Activated effector memory CD4-positive, alpha-beta T cell treated with Interleukin-2 at 50 U/mL for 16 hours (primary cell): ENCODE measurements at regions not wholly inside any gene's neighbourhood (a gene's known extent, or its start where the extent isn't known, plus 50 kb on each side); places are given as distances from the start of the nearest gene placed in this dataset.

Experiments used
- DNase-seq: peaks from one replicate; pipeline ENCODE4 v3.0.0-alpha.2; 2020

DNA sequence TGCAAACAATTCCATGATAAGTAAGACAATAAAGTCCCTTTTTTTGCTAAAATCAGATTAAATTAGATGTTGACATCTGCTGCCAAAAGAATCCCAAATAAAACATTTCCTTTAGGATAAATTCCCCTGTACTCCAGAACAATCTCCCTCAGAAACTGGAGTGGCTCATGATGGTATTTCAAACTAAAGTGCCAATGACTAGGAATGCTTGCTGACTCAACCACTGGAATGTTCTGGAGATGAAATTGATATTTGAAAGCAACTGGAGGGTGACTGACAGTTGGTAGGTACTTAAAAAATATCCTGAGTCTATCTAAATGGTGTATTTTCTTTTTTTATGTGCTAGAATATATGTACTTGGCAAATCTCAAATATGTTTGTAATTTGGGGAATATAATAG lies 350.1 kb upstream of the TSHZ2 start:
- no peak for DNase-seq

DNA sequence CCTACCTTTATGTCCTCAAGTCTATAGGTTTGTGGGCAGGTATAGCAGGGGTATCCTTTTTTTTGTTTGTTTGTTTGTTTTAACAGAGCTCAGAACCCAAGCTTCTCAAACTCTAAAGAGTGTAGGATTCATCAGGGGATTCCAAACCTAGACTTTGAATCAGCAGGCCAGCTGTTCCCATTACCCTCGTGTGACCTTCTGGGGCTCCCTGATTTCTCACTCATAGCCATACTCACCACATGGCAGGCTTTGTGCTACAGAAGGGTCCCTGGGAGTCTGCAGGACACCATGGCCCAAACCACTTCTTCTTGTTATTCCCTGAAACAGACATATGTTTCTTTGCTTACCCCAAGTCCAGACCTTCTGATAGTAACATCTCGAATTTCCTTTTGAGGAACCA lies 350.8 kb upstream of the TSHZ2 start:
- no peak for DNase-seq

DNA sequence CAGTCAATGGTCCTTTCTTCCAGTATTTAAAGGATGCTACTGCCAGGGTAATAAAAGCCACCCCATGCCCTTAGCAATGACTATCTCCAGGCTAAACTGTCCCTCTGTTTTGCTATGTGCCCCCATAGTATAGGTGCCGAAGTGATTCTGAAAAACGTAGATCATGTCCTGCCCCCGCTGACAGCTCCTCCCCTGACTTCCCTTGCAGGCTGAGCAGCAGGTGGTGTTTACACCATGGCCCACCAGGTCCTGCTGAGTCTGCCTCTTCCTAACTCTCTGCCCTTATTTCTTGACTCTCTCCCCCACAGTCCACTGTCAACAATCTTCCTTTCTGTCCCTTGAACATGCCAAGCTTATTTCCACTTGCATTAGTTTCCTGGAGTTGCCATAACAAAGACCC lies 352.5 kb upstream of the TSHZ2 start:
- DNase-seq, result no peak

DNA sequence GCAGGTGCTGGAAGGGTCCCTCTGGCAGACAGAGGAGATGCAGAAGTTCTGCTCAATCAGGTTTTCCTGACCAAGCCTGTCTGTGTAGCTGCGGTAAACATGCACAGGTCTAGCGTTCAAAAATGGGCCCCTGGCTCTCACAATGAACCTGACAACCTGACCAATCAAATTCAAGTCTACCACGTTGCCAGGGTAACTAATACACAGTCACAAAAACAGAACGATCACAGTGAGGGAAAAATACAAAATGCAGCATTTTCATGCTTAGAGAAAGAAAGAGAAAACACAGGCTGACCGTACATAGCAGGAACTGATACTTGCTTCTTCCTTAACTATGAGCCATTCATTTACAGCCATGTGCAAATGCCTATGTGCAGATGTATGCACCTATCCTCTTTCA lies 353.1 kb upstream of the TSHZ2 start:
- no peak for DNase-seq

DNA sequence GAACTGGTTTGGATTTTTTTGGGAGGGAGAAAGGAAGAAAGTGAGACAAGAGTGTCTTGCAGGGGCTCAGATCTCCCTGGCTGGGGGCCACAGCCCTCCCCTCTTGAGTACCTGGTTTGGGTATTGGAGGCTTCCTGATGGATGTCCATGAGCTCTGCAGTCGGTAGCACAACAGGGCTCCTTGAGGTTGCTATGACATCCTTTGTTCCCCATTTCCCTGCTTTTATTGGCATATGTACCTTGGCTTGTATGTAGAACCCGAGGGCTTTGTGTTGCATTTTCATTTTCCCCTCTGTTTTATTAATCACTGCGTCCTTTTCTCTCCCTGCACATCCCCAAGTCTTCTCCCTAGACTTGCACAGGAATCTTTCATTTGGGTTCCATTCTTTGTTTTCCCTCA lies 355.5 kb upstream of the TSHZ2 start:
- DNase-seq, result no peak

DNA sequence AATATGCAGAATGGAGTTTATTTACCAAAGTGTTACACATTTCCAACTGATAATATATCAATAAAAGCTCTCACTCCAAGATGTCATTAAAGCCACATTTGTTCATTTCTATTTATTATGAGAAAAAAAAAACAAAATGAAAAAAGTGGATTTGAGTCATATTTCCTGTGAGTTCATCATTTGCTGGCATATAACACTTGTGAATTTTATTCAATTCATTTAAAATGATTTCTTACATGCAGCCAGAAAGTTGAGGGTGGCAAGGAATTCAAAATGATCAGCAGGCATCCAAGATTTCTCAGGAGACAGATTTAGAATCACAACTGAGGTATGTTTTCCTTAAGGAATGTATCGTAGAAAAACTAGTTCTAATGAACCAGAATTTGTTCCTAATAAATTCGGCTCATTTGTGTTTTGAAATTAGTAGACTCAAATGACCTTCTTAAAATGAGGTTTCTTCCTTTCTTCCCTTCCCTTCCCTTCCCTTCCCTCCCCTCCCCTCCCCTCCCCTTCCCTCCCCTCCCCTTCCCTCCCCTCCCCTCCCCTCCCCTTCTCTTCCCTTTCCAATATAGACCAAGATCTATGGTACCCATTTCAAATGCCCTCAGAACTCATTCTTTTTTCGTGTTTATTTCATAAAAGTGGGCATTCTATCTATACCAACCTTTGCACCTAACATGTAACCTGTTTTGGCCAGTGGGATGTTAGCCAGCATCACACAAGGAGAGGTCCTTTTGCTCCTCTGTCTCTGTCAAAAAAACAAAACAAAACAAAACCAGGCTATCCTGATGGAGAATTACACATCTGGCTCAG lies 357.9 kb upstream of the TSHZ2 start:
- no peak for DNase-seq

DNA sequence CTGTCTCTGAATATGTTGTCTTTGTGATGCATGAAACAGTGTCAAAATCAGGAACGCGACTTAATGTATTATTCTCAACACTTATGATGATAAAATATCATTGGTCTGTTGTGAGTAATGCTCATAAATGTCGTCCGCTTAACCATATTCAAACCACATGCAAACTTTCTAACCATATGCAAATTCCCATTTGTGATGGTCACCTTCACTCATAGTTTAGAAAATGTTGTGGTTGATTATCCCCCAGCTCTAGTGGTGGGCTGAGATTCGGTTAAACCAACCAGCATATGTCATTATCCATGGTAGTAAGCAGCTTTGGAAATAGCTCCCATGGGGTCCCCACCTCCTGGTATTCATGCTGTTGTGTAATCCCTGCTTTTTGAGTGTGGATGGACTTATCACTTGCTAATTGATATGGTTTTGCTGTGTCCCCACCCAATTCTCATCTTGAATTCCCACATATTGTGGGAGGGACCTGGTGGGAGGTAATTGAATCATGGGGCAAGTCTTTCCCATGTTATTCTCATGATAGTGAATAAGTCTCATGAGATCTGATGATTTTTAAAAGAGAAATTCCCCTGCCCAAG lies 360.0 kb upstream of the TSHZ2 start:
- DNase-seq, result no peak

DNA sequence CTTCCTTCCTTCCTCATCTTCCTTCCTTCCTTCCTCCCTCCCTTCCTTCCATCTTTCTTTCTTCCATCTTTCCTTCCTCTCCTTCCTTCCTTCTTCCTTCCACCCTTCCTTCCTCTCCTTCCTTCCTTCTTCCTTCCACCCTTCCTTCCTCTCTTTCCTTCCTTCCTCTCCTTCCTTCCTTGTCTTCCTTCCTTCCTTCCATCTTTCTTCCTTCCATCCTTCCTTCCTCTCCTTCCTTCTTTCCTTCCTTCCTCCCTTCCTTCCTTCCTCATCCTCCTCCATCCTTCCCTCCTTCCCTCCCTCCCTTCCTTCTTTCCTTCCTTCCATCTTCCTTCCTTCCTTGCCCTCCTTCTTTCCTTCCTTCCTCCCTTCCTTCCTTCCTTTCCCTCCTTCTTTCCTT lies 361.4 kb upstream of the TSHZ2 start:
- no peak for DNase-seq

DNA sequence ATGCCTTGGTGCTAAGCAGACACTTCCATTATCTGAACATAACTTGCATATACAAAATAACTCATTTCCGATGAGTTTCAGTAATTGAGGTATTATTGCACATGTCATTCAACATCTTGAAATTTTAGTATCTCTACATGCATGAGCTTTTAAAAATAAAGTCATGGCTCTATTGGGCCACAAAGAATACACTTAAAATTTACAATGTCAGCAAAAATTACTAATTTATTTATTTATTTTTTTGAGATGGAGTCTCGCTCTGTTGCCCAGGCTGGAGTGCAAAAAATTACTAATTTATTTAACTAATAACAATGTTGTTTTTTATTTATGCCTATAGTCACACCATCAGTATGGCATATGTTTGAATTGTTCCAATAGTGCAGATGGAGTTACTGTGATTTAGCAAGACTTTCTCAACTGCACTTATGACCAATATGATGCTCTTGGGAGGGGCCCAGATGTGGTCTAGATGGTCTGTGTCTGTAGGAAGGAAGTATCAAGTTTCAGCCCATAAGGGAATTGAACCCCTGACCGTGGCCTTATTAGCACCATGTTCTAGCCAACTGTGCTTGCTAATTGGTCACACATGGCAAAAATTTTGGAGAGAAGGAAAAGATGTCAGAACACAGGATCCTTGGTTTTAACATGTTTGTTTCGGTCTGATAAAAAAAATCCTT lies 370.7 kb upstream of the TSHZ2 start:
- no peak for DNase-seq

DNA sequence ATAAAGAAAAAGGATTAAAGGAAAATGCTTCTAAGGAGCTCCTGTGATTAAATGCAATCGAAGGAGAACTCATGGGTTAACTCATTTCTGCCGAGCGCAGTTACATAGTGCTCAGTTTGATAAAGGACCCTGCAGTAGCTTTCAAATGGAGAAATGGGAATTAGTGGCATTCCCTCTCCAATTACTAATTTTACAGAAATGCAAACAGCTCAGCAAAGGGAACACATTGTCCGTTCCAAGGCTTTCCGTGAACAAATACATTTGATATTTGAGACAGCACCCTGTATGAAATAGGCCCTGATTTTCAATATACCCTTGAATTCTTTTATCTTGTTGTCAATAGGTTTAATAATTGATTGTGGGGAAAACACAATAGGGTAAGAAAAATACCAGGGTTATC lies 375.9 kb upstream of the TSHZ2 start:
- no peak for DNase-seq

DNA sequence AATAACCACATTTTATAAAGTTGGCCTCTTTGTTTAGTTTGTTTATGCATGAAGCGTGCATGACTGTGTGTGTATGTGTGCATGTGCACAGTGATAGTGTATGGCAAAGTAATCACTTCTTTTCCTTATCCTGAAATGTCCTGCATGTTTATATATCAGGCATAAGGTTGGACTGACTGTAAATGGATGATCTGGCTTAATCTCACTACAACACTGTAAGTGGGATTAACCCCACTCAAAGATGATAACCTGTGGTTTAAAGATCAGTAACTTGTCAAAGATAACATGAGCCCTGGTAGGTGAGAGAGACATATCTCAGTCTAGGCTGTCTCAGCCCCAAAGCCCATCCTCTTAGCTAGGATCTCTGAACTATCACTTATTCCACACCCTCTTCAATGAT lies 376.6 kb upstream of the TSHZ2 start:
- DNase-seq, result no peak

DNA sequence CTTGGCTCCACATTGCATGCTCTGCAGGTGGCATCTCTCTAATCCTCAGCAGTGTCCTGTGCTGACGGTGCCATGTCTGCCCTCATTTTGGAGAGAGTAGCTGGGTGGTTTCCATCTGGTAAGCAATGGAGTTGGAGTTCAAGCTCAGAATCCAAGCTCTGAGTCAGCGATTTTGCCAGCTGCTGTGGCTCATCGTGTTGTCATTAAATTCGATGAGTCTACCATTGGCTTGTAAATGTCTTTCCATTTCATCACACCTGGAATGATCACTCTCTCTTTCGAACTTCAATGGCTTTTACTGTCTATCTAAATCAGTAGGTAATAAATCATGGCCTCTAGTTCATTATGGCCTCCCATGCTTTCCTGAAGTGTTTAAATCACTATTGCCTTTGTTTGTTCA lies 378.5 kb upstream of the TSHZ2 start:
- no peak for DNase-seq

DNA sequence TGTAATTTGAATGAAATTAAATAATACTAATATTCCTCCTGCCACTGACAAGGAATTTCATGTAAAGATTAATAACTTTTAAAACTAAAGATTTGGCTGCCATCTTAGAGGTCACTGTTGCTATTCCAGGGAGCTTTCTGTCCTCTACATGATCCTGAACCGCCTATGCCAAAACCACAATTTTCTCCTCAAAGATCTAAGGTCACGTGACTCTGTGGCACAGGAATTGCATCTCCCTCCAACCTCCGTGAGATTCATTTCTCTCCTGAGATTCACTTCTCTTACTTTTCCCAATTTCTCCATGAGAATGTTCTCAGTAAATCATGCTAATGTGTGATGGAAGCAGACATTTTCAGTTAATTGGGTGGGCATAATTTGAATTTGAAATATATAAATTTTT lies 379.6 kb upstream of the TSHZ2 start:
- DNase-seq, result no peak

DNA sequence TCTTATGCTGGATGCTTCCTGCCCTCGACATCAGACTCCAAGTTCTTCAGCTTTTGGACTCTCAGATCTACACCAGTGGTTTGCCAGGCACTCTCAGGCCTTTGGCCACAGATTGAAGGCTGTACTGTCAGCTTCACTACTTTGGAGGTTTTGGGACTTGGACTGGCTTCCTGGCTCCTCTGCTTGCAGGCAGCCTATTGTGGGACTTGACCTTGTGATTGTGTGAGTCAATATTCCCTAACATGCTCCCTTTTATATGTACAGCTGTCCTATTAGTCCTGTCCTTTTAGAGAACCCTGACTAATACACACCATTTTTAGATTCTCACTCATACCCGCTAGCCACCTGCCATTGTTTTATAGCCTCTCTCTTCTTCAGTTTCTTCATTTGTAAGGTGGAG lies 382.1 kb upstream of the TSHZ2 start:
- DNase-seq, result no peak

DNA sequence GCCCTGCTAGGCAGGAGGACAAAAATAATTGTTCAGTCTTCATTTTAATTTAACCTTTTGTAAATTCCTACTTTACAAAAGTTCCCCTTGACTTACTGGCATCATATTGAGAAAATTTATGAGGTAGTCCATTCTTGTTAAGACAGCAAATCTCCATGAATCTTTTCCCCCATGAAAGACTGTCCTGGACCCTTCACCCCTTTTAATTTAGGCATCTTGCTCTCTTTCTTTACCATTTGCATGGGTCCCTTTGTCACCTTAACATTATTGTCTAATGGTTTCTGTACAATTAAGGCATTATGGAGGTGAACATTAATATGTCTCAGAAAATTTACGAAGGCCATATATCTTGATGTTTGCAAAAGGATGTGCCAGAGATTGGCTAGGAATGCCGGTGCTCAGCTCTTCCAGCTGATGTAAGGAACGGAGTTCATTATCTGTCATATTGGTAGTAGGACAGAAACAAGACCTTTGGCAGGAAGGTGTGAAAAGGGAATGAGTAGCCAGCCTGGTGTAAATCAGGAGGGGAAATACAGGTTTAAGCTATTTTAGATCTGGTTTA lies 382.8 kb upstream of the TSHZ2 start:
- DNase-seq, result no peak

DNA sequence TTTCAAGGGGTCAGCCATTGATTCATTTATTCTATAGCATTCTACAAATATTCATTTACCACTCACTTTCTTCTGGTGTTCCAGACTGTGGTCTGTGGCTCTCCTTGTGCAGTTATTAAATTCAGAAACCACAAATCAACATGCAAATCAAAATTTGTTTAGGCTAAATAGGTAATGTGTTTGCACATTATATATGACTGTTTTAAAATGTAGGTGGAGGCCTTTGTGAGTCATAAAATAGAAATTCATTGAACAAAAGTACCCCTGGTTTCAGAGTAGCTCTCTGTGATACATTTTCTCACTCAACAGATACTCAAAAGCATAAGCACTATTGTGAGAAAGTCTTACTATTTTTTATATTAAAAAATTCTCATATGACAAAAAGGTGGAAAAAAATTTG lies 385.5 kb upstream of the TSHZ2 start:
- DNase-seq, result no peak

DNA sequence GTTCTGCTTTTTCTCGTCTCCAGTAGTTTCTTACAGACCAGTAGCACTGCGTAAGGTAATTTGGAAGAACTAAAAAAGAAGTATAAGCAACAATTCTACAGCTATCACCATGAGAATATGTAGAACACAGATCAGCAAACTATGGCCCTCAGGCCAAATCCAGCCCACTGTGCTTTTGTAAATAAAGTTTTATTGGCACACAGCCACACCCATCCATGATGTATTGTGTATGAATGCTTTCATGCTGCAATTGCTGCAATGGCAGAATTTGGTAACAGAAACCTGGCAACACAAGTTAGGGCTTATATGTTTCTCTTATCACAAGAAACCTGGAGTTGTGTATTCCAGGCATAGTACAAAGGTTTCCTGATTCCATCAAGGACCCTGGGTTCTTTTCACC lies 386.8 kb upstream of the TSHZ2 start:
- DNase-seq, result no peak

DNA sequence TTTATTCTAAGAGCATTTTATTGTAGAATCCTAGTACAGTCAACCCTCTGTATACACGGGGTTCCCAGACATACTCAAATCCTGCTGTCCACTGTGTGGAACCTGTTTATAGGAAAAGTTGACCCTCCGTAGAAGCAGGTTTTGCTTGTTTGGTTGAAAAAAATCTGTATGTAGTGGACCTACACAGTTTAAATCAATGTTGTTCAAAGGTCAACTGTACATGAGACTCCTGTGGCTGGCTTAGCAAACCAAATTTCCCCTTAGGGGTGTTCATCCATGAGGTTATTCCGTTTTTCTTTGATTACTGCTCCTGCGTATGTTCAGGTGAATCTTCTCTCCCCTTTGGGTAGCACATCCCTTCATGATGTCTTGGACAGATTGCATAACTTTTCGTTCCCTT lies 387.0 kb upstream of the ZFP64 start:
- DNase-seq, result no peak

DNA sequence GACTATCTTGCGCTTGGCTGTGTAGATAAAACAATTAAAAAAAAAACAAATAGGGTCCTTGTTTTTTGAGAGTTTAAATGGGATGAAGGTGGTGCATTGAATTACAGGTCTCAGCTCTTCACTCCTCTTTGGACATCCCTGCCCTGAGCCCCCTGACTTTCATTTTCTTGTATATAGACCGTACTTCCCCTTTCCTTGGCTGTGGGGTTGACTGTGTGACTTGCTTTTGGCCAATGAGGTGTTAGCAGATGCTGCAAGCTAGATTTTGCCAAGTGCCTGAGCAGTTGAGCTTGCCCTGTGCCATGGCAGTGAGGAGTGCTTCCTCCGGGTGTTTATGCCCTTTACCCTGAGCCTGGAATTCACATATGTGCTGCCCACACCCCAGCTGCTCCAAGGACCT lies 386.1 kb upstream of the ZFP64 start:
- no peak for DNase-seq

DNA sequence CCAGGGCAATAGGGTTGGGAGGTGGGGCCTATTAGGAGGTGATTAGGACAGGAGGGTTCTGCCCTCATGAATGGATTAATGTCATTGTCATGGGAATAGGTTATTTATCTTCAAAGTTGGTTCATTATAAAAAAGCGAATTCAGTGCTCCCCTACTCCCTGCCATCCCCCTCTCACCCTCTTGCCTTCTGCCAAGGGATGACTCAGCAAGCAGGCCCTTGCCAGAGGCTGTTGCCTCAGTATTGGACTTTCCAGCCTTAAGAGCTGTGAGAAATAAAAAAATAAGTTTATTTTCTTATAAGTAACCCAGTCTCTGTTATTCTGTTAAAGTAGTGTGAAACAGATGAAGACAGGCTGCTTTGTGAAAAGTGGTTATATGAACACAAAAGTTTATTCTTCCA lies 381.1 kb upstream of the ZFP64 start:
- DNase-seq, result no peak

DNA sequence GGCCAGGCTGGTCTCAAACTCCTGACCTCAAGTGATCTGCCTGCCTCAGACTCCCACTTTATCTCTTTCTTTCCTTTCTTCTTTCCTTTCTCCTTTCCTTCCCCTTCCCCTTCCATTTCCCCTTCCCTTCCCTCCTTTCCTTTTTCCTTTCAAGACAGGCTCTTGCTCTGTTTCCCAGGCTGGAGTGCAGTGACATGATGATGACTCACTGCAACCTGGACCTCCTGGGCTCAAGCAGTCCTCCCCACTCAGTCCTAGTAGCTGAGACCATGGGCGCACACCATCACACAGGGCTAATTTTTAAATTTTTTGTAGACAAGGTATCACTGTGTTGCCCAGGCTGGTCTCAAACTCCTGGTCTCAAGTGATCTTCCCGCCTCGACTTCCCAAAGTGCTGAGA lies 377.6 kb upstream of the ZFP64 start:
- no peak for DNase-seq

DNA sequence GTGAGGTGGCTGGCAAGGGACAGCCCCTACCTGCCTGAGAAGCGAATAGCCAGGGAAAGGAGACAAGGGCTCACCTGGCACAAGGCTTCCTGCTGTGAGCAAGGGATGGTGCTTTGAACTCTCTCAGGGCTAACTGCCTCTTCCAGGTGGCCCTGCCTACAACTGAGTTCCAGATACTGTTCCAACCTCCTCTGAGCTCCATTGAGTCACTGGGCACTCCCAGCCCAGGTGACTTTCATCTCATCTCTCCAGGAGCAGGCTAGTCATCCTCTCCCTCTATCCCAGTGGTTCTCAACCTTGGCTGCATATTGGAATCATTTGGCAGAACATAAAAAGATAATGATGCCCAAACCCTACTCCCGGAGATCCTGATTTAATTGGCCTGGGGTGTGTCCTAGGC lies 374.0 kb upstream of the ZFP64 start:
- DNase-seq, result no peak

DNA sequence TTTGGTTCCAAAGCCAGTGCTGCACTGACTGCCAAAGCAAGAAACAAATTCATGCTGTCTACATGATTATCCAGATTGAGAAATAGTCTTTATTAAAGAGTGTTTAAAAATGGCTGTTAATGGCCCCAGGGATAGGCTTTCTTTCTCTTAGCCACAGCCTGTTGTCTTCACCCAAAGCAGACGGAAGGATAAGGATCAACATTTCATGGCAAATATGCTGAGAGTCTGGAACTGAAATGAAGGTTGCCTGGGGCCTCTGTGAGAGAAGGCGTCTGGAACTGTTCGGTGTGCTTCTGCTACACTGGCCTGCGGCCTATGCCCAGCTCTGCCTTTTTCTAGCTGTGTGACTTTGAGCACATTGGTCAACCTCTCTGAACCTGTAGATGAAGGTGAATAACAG lies 373.0 kb upstream of the ZFP64 start:
- no peak for DNase-seq

DNA sequence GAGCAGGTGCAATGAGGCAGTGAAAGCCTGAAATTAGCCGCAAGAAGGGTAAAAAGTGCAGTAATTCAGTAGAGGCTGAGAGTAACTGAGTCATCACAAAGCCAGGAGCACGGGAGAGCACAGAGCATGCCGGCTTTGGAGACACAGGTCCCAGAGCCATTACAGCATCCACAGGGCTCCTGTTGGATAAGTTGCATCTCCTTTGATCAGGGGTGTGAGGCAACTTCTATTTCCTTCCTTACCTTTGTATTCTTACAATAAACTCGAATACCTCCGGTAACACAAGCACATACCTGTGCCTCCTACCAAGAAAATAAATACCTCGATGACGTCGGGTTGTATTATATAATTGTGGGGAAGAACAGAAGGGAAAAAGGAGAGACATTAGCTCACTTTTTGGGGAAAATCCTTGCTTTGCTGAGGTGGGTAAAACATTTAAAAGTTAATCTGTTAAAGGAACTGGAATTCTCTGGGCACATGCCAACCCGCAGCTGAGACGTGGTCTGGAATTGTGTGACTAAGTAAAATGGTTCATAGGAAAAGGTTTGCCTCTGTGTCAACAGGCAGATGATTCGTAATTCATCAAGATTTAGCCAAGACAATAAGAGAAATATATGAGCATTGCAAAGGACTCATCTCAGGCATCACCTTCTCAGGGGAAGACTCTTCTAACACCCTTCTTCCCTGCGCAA lies 360.7 kb upstream of the ZFP64 start:
- DNase-seq, result no peak
